ENCODE measurements at regions not wholly inside any gene's neighbourhood (a gene's known extent, or its start where the extent isn't known, plus 50 kb on each side); places are given as distances from the start of the nearest gene placed in this dataset.

DNA sequence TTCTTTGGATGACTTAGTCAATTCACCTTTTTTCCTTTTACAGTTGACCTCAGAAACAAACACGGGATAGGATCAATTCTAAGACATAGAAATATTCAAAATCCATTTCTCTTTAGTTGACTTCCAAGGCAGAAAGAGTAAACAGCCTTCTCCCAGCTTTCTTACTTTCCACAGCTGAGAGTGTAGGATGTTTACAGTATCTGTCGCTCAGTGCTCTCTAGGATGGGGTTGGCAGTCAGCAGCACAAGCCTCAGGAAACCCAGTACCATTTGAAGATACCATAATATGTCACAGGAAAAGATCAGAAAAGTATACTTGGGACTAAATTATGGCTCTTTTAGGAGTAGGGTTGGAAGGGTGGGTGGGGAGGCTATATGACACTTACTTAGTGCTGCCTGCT, 88.2 kb downstream of the OGFRL1 start:
- ATAC-seq (ENCODE audit: low FRiP score) (no peak), DNase-seq (ENCODE audit: low spot score) (no peak)
- TF ChIP-seq, protein P1, sequence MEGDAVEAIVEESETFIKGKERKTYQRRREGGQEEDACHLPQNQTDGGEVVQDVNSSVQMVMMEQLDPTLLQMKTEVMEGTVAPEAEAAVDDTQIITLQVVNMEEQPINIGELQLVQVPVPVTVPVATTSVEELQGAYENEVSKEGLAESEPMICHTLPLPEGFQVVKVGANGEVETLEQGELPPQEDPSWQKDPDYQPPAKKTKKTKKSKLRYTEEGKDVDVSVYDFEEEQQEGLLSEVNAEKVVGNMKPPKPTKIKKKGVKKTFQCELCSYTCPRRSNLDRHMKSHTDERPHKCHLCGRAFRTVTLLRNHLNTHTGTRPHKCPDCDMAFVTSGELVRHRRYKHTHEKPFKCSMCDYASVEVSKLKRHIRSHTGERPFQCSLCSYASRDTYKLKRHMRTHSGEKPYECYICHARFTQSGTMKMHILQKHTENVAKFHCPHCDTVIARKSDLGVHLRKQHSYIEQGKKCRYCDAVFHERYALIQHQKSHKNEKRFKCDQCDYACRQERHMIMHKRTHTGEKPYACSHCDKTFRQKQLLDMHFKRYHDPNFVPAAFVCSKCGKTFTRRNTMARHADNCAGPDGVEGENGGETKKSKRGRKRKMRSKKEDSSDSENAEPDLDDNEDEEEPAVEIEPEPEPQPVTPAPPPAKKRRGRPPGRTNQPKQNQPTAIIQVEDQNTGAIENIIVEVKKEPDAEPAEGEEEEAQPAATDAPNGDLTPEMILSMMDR (IDR thresholded peaks at IDR 0.05): no peak

DNA sequence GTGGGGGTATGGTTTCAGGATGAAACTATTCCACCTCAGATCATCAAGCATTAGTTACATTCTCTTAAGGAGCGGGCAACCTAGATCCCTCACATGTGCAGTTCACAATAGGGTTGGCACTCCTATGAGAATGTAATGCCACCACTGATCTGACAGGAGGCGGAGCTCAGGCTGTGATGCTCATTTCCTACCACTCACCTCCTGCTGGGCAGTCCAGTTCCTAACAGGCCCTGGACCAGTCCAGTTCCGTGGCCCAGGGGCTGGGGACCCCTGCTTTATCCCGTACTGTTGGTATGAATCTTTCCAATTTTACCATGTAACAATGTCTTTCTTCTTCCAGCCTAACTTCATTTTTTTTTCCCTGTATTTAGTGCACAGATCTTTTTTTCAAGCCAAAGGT, 94.9 kb downstream of the OGFRL1 start:
- TF ChIP-seq, protein P1 (IDR thresholded peaks at IDR 0.05): no peak
- no peak for DNase-seq (ENCODE audit: low spot score)
- ATAC-seq (ENCODE audit: low FRiP score): no peak

DNA sequence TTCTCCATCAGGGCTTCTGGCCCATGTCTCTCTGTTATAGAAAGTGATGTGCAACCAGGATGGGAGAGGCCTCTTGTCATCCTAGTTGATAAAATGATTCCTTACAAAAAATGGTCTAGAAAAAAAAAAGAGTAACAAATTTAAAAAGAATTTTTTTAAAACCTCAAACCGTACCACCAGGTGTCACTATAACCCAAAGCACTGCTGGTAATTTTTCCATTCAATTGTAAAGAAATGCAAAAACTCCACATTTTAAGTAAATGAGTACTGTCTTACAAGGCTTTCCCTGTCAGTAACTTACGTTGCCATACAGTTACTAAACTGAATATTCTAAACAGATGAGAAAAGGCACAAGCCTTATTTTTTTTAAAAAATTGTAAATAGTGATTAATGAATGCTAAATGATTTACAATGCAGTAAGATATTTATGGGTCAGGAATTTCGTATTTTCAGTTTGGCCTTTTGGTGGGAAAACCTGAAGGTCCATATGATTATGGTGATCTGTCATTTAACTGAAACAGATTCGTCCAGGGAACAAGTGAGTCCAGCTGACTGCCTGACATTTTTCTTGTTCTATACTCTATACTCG, 95.4 kb downstream of the OGFRL1 start:
- no peak for ATAC-seq (ENCODE audit: low FRiP score)
- TF ChIP-seq, protein P1 (IDR thresholded peaks at IDR 0.05): no peak
- no peak for DNase-seq (ENCODE audit: low spot score)

DNA sequence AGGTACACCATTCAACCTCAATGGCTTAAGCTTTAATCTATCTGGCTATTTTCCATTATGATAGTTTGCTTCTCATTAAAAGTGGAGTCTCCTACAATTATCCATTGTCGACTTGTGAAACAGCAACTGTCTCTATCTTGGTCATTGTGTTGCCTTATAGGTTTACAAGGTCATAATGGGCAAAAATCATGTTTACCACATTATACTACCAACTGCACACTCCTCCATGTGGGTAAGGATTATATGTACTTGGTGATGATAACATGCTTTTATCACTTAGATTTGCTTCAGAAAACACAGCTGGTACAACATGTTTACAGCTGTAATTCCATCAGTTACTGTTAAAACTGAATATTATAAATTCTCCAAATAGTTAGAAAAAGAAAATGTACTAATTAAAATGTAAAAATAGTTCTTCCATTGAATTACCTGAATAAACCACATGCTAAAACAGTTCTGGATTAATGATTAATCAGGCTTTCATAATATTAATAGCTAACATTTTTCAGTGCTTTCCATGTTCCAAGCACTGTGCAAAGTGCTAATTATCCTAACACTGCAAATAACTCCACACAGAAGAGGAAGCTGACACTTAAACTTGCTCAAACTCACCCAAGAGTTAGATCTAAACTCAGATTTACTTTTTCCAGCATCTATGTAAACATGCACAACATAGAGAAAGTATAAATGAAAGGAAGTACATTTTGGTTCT, 96.7 kb downstream of the OGFRL1 start:
- TF ChIP-seq, protein P1 (IDR thresholded peaks at IDR 0.05): no peak
- ATAC-seq (ENCODE audit: low FRiP score) (no peak), DNase-seq (ENCODE audit: low spot score) (no peak)

DNA sequence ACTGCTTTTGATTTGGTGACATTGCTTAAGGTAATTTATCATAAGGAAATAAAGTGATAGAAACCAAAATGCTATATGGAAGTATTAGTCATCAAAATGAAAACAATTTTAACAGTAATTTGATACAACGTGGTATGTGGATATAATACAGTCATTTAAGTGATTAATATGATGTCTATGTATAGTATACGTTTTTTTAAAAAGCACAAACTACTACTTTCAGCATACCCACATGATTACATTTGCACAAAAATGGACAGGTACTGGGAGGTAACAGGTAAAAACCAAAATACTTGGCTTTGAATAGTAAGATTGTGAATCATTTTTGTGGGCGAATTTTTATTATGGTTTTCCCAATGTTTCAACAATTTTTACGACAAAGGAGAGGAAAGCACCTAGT, 97.6 kb downstream of the OGFRL1 start:
- TF ChIP-seq, protein P1 (IDR thresholded peaks at IDR 0.05): no peak
- DNase-seq (ENCODE audit: low spot score): no peak
- ATAC-seq (ENCODE audit: low FRiP score): no peak

DNA sequence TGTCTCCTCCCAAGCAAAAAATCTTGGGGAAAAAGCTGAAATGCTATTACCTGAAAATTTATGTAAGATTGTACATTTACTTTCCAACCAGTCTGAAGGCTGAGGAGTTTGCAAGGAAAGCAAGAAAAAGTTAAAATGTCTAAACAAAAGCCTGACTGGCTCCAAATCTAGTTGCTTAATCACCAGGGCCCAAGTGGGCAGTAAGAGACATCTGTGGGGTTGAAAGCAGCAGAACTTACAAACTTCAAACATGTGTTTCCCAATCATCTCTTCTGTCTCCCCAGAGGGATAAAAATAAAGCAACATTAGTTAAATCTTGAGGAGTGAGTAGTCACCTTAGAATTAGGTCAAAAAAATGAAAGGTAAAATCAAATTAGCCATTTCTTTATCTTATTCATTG, 98.6 kb downstream of the OGFRL1 start:
- TF ChIP-seq, protein P1 (IDR thresholded peaks at IDR 0.05): no peak
- ATAC-seq (ENCODE audit: low FRiP score) (no peak), DNase-seq (ENCODE audit: low spot score) (no peak)
